Loucy (cell line): ENCODE measurements at regions not wholly inside any gene's neighbourhood (a gene's known extent, or its start where the extent isn't known, plus 50 kb on each side); places are given as distances from the start of the nearest gene placed in this dataset.

Experiments used
- EZH2phosphoT487 ChIP-seq: fragments of 200-600 bp; IDR thresholded peaks from 2 replicates; pipeline ENCODE4 v1.6.1; 2018; ENCODE audit warnings: antibody characterized with exemption, mild to moderate bottlenecking, moderate library complexity, borderline replicate concordance
- TF ChIP-seq, protein P1 (sequence below): fragments of 200-600 bp; sonication (generic); conservative IDR thresholded peaks from 2 replicates; pipeline ENCODE4 v1.5.1; 2014; ENCODE audit warnings: mild to moderate bottlenecking, antibody characterized with exemption, low read length

DNA sequence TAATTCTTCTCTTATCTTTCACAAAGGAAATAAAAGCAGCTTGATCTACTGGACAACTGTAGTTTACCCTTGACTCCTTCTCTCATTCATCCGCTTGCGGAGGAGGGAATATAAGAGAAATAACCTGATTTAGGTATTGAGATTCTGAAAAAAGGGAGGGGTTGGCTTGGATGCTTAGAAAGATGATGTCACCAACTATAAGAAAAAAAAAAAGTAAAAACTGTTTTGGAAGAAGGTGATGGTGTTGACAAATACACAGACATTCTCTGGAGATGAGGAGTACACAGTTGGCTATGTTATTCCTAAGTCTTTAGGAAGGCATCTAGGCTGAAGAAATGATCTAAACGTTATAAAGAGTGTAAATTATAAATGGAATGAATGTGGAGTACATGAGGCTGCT, 103.3 kb downstream of the TMEM114 start:
- TF ChIP-seq, protein P1, sequence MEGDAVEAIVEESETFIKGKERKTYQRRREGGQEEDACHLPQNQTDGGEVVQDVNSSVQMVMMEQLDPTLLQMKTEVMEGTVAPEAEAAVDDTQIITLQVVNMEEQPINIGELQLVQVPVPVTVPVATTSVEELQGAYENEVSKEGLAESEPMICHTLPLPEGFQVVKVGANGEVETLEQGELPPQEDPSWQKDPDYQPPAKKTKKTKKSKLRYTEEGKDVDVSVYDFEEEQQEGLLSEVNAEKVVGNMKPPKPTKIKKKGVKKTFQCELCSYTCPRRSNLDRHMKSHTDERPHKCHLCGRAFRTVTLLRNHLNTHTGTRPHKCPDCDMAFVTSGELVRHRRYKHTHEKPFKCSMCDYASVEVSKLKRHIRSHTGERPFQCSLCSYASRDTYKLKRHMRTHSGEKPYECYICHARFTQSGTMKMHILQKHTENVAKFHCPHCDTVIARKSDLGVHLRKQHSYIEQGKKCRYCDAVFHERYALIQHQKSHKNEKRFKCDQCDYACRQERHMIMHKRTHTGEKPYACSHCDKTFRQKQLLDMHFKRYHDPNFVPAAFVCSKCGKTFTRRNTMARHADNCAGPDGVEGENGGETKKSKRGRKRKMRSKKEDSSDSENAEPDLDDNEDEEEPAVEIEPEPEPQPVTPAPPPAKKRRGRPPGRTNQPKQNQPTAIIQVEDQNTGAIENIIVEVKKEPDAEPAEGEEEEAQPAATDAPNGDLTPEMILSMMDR: no peak
- TF ChIP-seq EZH2phosphoT487: no peak
